Liver (tissue), 8 donors: ENCODE measurements at regions not wholly inside any gene's neighbourhood (a gene's known extent, or its start where the extent isn't known, plus 50 kb on each side); places are given as distances from the start of the nearest gene placed in this dataset.

Experiments
- DNase-seq: peaks from one replicate; pipeline ENCODE4 v3.0.0-alpha.2; 2017; ENCODE audit warnings: low spot score
- H3K27ac ChIP-seq, 2 donors: one replicate each; pipeline ENCODE4 v1.7.0; 2013; ENCODE audit warnings: inconsistent platforms in 2 of 2, low read length in 2 of 2, control low read depth in 1 of 2, low read depth in 1 of 2, mild to moderate bottlenecking in 1 of 2
- H3K27me3 ChIP-seq, 4 donors: one replicate each; pipeline versions ENCODE4 v1.6.1 to v1.7.0; 2013; ENCODE audit warnings: low read length in 3 of 4, inconsistent platforms in 1 of 4, mild to moderate bottlenecking in 1 of 4, moderate library complexity in 1 of 4; ENCODE audit not compliant: control insufficient read depth in 4 of 4, insufficient read depth in 4 of 4
- H3K36me3 ChIP-seq, 4 donors: one replicate each; pipeline versions ENCODE4 v1.6.1 to v1.7.0; 2013; ENCODE audit warnings: low read length in 3 of 4, mild to moderate bottlenecking in 3 of 4, low read depth in 1 of 4, moderate library complexity in 1 of 4; ENCODE audit not compliant: control insufficient read depth in 4 of 4, insufficient read depth in 3 of 4
- H3K4me1 ChIP-seq, 4 donors: one replicate each; pipeline versions ENCODE4 v1.6.1 to v1.7.0; 2013; ENCODE audit warnings: low read length in 3 of 4, mild to moderate bottlenecking in 3 of 4, moderate library complexity in 1 of 4; ENCODE audit not compliant: control insufficient read depth in 4 of 4, insufficient read depth in 4 of 4
- H3K4me3 ChIP-seq, 3 donors: one replicate each; pipeline versions ENCODE4 v1.6.1 to v1.7.0; 2013; ENCODE audit warnings: low read length in 3 of 3, control low read depth in 1 of 3, low read depth in 1 of 3, mild to moderate bottlenecking in 1 of 3
- H3K9ac ChIP-seq, 2 donors: one replicate each; pipeline ENCODE4 v1.7.0; 2013; ENCODE audit warnings: low read length in 2 of 2, mild to moderate bottlenecking in 2 of 2, moderate library complexity in 2 of 2, control low read depth in 1 of 2, low read depth in 1 of 2
- H3K9me3 ChIP-seq, 4 donors: one replicate each; pipeline versions ENCODE4 v1.6.1 to v1.7.0; 2013; ENCODE audit warnings: low read length in 3 of 4; ENCODE audit not compliant: control insufficient read depth in 4 of 4
- ATF3 ChIP-seq: IDR thresholded peaks from 2 replicates; pipeline ENCODE4 v1.6.1; 2016; ENCODE audit warnings: antibody characterized with exemption
- CTCF ChIP-seq: fragments of 150-350 bp; IDR thresholded peaks from 2 replicates; pipeline ENCODE4 v1.5.1; 2017; ENCODE audit warnings: improper control_type of control experiment, low read depth, low read length; ENCODE audit not compliant: missing input control
- EGR1 ChIP-seq, 2 donors: IDR thresholded peaks; 2 replicates each; pipeline ENCODE4 v1.6.1; 2016 to 2018; ENCODE audit warnings: antibody characterized with exemption in 2 of 2, low read depth in 2 of 2
- FOXA1 ChIP-seq: IDR thresholded peaks from 2 replicates; pipeline ENCODE4 v1.6.1; 2016; ENCODE audit warnings: antibody characterized with exemption
- FOXA2 ChIP-seq: IDR thresholded peaks from 2 replicates; pipeline ENCODE4 v1.6.1; 2016; ENCODE audit warnings: antibody characterized with exemption
- GABPA ChIP-seq, 2 donors: IDR thresholded peaks in 1 of 2; conservative IDR thresholded peaks in 1 of 2; 2 replicates each; pipeline ENCODE4 v1.6.1; 2016; ENCODE audit warnings: antibody characterized with exemption in 2 of 2, mild to moderate bottlenecking in 1 of 2, moderate library complexity in 1 of 2
- HNF4A ChIP-seq, 2 donors: conservative IDR thresholded peaks; 2 replicates each; pipeline ENCODE4 v1.6.1; 2016; ENCODE audit warnings: antibody characterized with exemption in 2 of 2, mild to moderate bottlenecking in 2 of 2
- HNF4G ChIP-seq: IDR thresholded peaks from 2 replicates; pipeline ENCODE4 v1.6.1; 2016; ENCODE audit warnings: antibody characterized with exemption
- JUND ChIP-seq, 2 donors: IDR thresholded peaks; 2 replicates each; pipeline ENCODE4 v1.6.1; 2016; ENCODE audit warnings: antibody characterized with exemption in 2 of 2
- NR2F2 ChIP-seq: IDR thresholded peaks from 2 replicates; pipeline ENCODE4 v1.6.1; 2016; ENCODE audit warnings: antibody characterized with exemption
- RAD21 ChIP-seq, 2 donors: IDR thresholded peaks; 2 replicates each; pipeline ENCODE4 v1.6.1; 2016; ENCODE audit warnings: antibody characterized with exemption in 2 of 2, mild to moderate bottlenecking in 2 of 2
- RXRA ChIP-seq, 2 donors: IDR thresholded peaks; 2 replicates each; pipeline ENCODE4 v1.6.1; 2017 to 2018; ENCODE audit warnings: antibody characterized with exemption in 2 of 2, mild to moderate bottlenecking in 1 of 2
- SP1 ChIP-seq: IDR thresholded peaks from 2 replicates; pipeline ENCODE4 v1.6.1; 2018; ENCODE audit warnings: antibody characterized with exemption, mild to moderate bottlenecking
- TAF1 ChIP-seq: conservative IDR thresholded peaks from 2 replicates; pipeline ENCODE4 v1.6.1; 2016; ENCODE audit warnings: antibody characterized with exemption, mild to moderate bottlenecking
- YY1 ChIP-seq: IDR thresholded peaks from 2 replicates; pipeline ENCODE4 v1.6.1; 2016; ENCODE audit warnings: antibody characterized with exemption, mild to moderate bottlenecking
- ZBTB33 ChIP-seq: IDR thresholded peaks from 2 replicates; pipeline ENCODE4 v1.6.1; 2016; ENCODE audit warnings: antibody characterized with exemption
- WGBS: extraction: QIAGEN DNeasy Blood & Tissue Kit; methylation state at CpG from one replicate; pipeline ENCODE4 v1.1.7; 2013; 5-methylcytosine and 5-hydroxymethylcytosine counted together
- TF ChIP-seq, protein P1 (sequence below): IDR thresholded peaks from 2 replicates; pipeline ENCODE4 v1.6.1; 2016; ENCODE audit warnings: antibody characterized with exemption, mild to moderate bottlenecking
- TF ChIP-seq, protein P2 (sequence below): IDR thresholded peaks from 2 replicates; pipeline ENCODE4 v1.6.1; 2016; ENCODE audit warnings: antibody characterized with exemption
- donor health status: healthy.
- donor health status: healthy.
- donor health status: healthy.
- donor health status: healthy.
- donor health status: healthy.

DNA sequence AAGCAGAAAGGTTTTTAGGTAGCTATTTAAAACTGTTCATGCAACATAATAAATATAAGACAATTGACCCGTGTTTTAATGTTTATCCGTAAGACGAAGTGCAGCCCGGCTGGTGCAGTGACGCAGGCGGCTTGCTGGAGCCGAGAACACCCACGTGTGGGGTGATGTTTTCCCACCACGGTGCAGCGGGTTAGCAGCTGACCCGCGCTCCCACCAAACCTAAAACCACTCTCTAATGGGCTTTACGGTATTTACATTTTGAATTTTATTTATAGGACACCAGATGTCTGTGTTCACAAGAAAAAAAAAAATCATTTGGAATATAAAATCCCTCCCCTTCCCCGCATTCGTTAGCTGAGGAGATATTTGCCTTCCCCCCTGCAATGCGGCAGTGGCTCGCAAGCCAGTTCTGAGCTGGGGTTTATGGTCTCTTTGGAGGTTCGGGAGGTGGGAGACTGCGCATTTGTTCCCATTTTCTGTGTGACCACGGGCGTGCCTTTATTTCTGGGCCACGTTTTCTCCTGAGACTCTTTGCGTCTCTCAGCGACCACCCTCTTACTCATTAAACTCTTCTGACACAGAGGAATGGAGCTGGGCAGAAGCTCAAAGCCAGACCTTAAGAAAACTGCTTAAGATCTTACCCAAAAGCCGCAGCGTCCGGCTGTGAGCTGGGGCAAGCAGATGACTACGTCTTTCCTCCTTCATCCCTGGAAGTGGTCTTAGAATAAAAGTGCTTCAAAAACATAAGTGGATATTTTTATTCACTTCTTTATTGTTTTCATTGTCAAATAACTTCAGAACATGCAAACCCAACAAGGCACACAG, 301.1 kb downstream of the IRF8 start:
- H3K4me3 ChIP-seq = no peak overlapping the region

More for the DNA sequence above, 301.1 kb downstream of the IRF8 start:
- 58% methylated on average over 28 of the region's 28 CpGs for WGBS
- no peak overlapping the region for H3K27ac ChIP-seq
- no peaks in the 10 kb centered on the region for H3K4me1 ChIP-seq
- no peaks in the 10 kb centered on the region for H3K9me3 ChIP-seq
- H3K9ac ChIP-seq = no peak overlapping the region
- H3K27me3 ChIP-seq = peaks cover 2 to 8% (median 8%) of the 10 kb centered on the region in 4 donors
- DNase-seq = no peak
- no peaks in the 10 kb centered on the region for H3K36me3 ChIP-seq
- TF ChIP-seq HNF4A (conservative IDR thresholded peaks at IDR 0.05) (no peak), SP1 (no peak), FOXA2 (no peak), TAF1 (no peak), NR2F2 (no peak), JUND (IDR thresholded peaks at IDR 0.05) (no peak), CTCF (no peak), EGR1 (IDR thresholded peaks at IDR 0.05; ENCODE audit: low read depth in 2 of 2) (no peak), RXRA (IDR thresholded peaks at IDR 0.05) (no peak), YY1 (no peak), FOXA1 (no peak), ZBTB33 (no peak), GABPA (IDR thresholded peaks at IDR 0.05 in 1 of 2, conservative IDR thresholded peaks at IDR 0.05 in 1 of 2) (no peak), HNF4G (no peak), ATF3 (no peak), RAD21 (IDR thresholded peaks at IDR 0.05) (no peak)
- TF ChIP-seq, protein P1, sequence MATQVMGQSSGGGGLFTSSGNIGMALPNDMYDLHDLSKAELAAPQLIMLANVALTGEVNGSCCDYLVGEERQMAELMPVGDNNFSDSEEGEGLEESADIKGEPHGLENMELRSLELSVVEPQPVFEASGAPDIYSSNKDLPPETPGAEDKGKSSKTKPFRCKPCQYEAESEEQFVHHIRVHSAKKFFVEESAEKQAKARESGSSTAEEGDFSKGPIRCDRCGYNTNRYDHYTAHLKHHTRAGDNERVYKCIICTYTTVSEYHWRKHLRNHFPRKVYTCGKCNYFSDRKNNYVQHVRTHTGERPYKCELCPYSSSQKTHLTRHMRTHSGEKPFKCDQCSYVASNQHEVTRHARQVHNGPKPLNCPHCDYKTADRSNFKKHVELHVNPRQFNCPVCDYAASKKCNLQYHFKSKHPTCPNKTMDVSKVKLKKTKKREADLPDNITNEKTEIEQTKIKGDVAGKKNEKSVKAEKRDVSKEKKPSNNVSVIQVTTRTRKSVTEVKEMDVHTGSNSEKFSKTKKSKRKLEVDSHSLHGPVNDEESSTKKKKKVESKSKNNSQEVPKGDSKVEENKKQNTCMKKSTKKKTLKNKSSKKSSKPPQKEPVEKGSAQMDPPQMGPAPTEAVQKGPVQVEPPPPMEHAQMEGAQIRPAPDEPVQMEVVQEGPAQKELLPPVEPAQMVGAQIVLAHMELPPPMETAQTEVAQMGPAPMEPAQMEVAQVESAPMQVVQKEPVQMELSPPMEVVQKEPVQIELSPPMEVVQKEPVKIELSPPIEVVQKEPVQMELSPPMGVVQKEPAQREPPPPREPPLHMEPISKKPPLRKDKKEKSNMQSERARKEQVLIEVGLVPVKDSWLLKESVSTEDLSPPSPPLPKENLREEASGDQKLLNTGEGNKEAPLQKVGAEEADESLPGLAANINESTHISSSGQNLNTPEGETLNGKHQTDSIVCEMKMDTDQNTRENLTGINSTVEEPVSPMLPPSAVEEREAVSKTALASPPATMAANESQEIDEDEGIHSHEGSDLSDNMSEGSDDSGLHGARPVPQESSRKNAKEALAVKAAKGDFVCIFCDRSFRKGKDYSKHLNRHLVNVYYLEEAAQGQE = no peak
- TF ChIP-seq, protein P2, sequence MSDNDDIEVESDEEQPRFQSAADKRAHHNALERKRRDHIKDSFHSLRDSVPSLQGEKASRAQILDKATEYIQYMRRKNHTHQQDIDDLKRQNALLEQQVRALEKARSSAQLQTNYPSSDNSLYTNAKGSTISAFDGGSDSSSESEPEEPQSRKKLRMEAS = no peak
